C4-2B (cell line): ENCODE measurements at regions not wholly inside any gene's neighbourhood (a gene's known extent, or its start where the extent isn't known, plus 50 kb on each side); places are given as distances from the start of the nearest gene placed in this dataset.

Source experiments
- H3K27ac ChIP-seq: fragments of 450-650 bp; 2 replicates; pipeline ENCODE4 v1.5.1; 2017
- CTCF ChIP-seq: fragments of 450-650 bp; conservative IDR thresholded peaks from 2 replicates; pipeline ENCODE4 v1.5.1; 2017; ENCODE audit warnings: mild to moderate bottlenecking
- ZFX ChIP-seq: fragments of 450-650 bp; IDR thresholded peaks from 2 replicates; pipeline ENCODE4 v1.6.1; 2017

GRCh38 chr4:35872273-35872672, 372.0 kb downstream of the ARAP2 start:
- TF ChIP-seq CTCF, result no peak
- TF ChIP-seq ZFX, result no peak

GRCh38 chr4:35879479-35879878, 364.8 kb downstream of the ARAP2 start:
- TF ChIP-seq ZFX (no peak), CTCF (no peak)

More at GRCh38 chr4:35872273-35872672, 372.0 kb downstream of the ARAP2 start:
- no peak overlapping the region for H3K27ac ChIP-seq

GRCh38 chr4:35883108-35883507, 361.2 kb downstream of the ARAP2 start:
- TF ChIP-seq ZFX (no peak), CTCF (no peak)
- no peak overlapping the region for H3K27ac ChIP-seq

More at GRCh38 chr4:35879479-35879878, 364.8 kb downstream of the ARAP2 start:
- H3K27ac ChIP-seq, result no peak overlapping the region

- no peak overlapping the region for H3K27ac ChIP-seq
Observed at GRCh38 chr4:35884714-35885480, 359.4 kb downstream of the ARAP2 start.

GRCh38 chr4:35897808-35898207, 346.5 kb downstream of the ARAP2 start:
- no peak overlapping the region for H3K27ac ChIP-seq
- no peak for TF ChIP-seq CTCF
- TF ChIP-seq ZFX, result no peak

More at GRCh38 chr4:35884714-35885480, 359.4 kb downstream of the ARAP2 start:
- TF ChIP-seq CTCF (no peak), ZFX (no peak)

GRCh38 chr4:35900286-35901243, 343.7 kb downstream of the ARAP2 start:
- TF ChIP-seq ZFX, result no peak
- TF ChIP-seq CTCF, result no peak
- no peak overlapping the region for H3K27ac ChIP-seq

- H3K27ac ChIP-seq, result no peak overlapping the region
Observed at GRCh38 chr4:35912174-35912573, 332.1 kb downstream of the ARAP2 start.

More at GRCh38 chr4:35912174-35912573, 332.1 kb downstream of the ARAP2 start:
- no peak for TF ChIP-seq CTCF
- no peak for TF ChIP-seq ZFX
